DND-41 (cell line): ENCODE measurements at regions not wholly inside any gene's neighbourhood (a gene's known extent, or its start where the extent isn't known, plus 50 kb on each side); places are given as distances from the start of the nearest gene placed in this dataset.

Experiments used
- ATAC-seq: fragments of 200-7000 bp; cut with Tn5 transposase; 3 replicates; pipeline ENCODE4 v1.9.1; 2021; ENCODE audit warnings: low read depth; ENCODE audit not compliant: insufficient read depth
- DNase-seq: peaks from one replicate; pipeline ENCODE4 v3.0.0-alpha.2; 2020
- H2AFZ ChIP-seq: 2 replicates; pipeline ENCODE4 v1.6.0; 2012; ENCODE audit warnings: low read depth, low read length
- H3K27ac ChIP-seq: 2 replicates; pipeline ENCODE4 v1.5.1; 2012; ENCODE audit warnings: low read length, inconsistent platforms
- H3K27me3 ChIP-seq: fragments of 200-600 bp; sonication (generic); 2 replicates; pipeline ENCODE4 v1.6.0; 2012; ENCODE audit warnings: low read length, mild to moderate bottlenecking, inconsistent platforms; ENCODE audit not compliant: insufficient read depth, poor library complexity
- H3K36me3 ChIP-seq: 2 replicates; pipeline ENCODE4 v1.5.1; 2012; ENCODE audit warnings: low read length, inconsistent platforms; ENCODE audit not compliant: insufficient read depth
- H3K4me1 ChIP-seq: 2 replicates; pipeline ENCODE4 v1.5.1; 2012; ENCODE audit warnings: mild to moderate bottlenecking, low read length; ENCODE audit not compliant: insufficient read depth
- H3K4me2 ChIP-seq: 2 replicates; pipeline ENCODE4 v1.6.0; 2012; ENCODE audit warnings: mild to moderate bottlenecking, moderate library complexity, low read length, inconsistent platforms; ENCODE audit not compliant: insufficient read depth
- H3K4me3 ChIP-seq, 2 experiments: fragments of 200-600 bp in 1 of 2; shearing (Covaris generic) in 1 of 2; 2 replicates each; pipeline ENCODE4 v1.5.1; 2012 to 2016; ENCODE audit warnings: inconsistent platforms in 2 of 2, low read length in 2 of 2, mild to moderate bottlenecking in 2 of 2, low read depth in 1 of 2, moderate library complexity in 1 of 2
- H3K79me2 ChIP-seq: 2 replicates; pipeline ENCODE4 v1.6.0; 2012; ENCODE audit warnings: low read length, inconsistent platforms; ENCODE audit not compliant: insufficient read depth
- H3K9ac ChIP-seq: 2 replicates; pipeline ENCODE4 v1.6.0; 2012; ENCODE audit warnings: low read depth, mild to moderate bottlenecking, inconsistent platforms, low read length, moderate library complexity
- H3K9me3 ChIP-seq: 2 replicates; pipeline ENCODE4 v1.5.1; 2012; ENCODE audit warnings: low read length, moderate library complexity, mild to moderate bottlenecking, inconsistent platforms; ENCODE audit not compliant: insufficient read depth, severe bottlenecking
- H4K20me1 ChIP-seq: 2 replicates; pipeline ENCODE4 v1.6.0; 2012; ENCODE audit warnings: low read length; ENCODE audit not compliant: insufficient read depth
- EZH2 ChIP-seq: IDR thresholded peaks from 3 replicates; pipeline ENCODE4 v1.6.1; 2012; ENCODE audit warnings: borderline replicate concordance, low read depth, mild to moderate bottlenecking, moderate library complexity, low read length, inconsistent platforms; ENCODE audit not compliant: severe bottlenecking
- TF ChIP-seq, protein P1 (sequence below): IDR thresholded peaks from 2 replicates; pipeline ENCODE4 v1.5.1; 2012; ENCODE audit warnings: borderline replicate concordance, low read length, moderate library complexity, mild to moderate bottlenecking; ENCODE audit not compliant: poor library complexity, severe bottlenecking; ENCODE audit errors: extremely low read depth

DNA sequence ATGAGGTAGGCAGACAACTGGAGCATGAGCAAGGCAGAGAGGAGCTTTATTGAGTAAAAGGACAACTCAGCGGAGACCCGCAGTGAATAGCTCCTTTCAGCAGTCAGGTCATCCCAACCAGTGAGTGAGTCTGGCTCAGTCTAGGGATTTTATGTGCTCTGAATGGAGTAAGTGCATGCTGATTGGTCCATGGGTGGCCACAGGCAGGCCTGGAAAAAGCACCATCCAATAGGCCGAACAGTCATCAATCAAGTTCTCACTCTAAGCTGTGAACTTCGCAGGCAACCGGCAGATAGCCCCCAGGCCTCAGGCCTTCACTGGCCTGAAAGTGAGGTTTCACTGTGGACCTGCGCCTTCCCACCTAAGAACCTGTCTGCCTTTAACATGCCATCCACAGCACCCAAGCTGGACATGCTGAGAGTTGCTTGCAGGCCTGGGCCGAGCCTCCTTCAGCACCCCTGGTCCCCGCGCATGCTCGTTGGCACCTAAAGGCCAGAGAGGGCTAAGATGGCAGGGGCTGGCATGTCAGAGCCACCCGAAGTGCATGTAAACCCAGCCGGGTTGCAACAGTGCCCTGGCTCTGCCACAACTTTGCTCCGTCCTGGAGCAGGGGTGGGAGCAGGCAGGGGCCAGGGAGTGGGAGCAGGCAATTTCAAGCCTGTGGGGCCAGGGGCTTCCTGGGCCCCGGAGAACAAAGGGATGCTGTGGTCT lies 698.7 kb downstream of the SLITRK1 start:
- no peak for DNase-seq
- H3K4me3 ChIP-seq, result no peak overlapping the region
- no peak overlapping the region for H3K9ac ChIP-seq
- TF ChIP-seq, protein P1, sequence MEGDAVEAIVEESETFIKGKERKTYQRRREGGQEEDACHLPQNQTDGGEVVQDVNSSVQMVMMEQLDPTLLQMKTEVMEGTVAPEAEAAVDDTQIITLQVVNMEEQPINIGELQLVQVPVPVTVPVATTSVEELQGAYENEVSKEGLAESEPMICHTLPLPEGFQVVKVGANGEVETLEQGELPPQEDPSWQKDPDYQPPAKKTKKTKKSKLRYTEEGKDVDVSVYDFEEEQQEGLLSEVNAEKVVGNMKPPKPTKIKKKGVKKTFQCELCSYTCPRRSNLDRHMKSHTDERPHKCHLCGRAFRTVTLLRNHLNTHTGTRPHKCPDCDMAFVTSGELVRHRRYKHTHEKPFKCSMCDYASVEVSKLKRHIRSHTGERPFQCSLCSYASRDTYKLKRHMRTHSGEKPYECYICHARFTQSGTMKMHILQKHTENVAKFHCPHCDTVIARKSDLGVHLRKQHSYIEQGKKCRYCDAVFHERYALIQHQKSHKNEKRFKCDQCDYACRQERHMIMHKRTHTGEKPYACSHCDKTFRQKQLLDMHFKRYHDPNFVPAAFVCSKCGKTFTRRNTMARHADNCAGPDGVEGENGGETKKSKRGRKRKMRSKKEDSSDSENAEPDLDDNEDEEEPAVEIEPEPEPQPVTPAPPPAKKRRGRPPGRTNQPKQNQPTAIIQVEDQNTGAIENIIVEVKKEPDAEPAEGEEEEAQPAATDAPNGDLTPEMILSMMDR, result no peak
- no peak for TF ChIP-seq EZH2
- no peaks in the 10 kb centered on the region for H3K4me1 ChIP-seq
- H3K36me3 ChIP-seq, result no peaks in the 10 kb centered on the region
- H3K27me3 ChIP-seq, result no peaks in the 10 kb centered on the region
- no peak for ATAC-seq
- H4K20me1 ChIP-seq, result no peaks in the 10 kb centered on the region
- no peak overlapping the region for H3K27ac ChIP-seq
- no peak overlapping the region for H3K4me2 ChIP-seq
- no peak overlapping the region for H2AFZ ChIP-seq
- H3K9me3 ChIP-seq, result peaks cover 5% of the 10 kb centered on the region
- no peaks in the 10 kb centered on the region for H3K79me2 ChIP-seq

DNA sequence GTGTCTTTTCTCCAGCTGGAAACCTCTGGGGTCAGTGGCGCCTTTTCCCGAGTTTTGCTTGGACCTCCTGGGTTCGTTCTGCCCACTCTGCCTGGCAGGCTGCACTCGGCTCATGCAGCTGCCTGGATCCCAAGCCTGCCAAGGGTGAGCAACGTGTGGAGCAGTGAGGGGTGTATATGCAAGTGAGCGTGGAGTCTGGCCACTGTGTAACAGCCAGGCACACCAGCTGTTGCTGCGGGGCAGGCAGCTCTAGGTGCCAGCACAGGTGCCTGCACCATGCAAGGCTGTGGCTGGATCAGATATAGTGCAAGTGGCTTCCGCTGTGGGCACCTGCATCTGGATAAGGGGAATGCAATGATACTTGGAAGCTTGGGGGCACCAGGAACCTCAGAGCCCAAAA lies 699.4 kb downstream of the SLITRK1 start:
- no peak overlapping the region for H3K27ac ChIP-seq

GRCh38 chr13:83178008-83178407 lies 704.3 kb downstream of the SLITRK1 start:
- no peak for ATAC-seq
- Histone ChIP-seq H3K27ac (no peak overlapping the region), H3K4me3 (no peak overlapping the region), H3K4me1 (no peaks in the 10 kb centered on the region), H3K9me3 (no peaks in the 10 kb centered on the region), H3K4me2 (no peak overlapping the region), H2AFZ (no peak overlapping the region), H3K27me3 (no peaks in the 10 kb centered on the region), H3K9ac (no peak overlapping the region), H3K36me3 (no peaks in the 10 kb centered on the region), H4K20me1 (no peaks in the 10 kb centered on the region), H3K79me2 (no peaks in the 10 kb centered on the region)
- DNase-seq, result no peak
- TF ChIP-seq EZH2, result no peak
- TF ChIP-seq, protein P1, result no peak

More for the DNA sequence above, 699.4 kb downstream of the SLITRK1 start:
- H3K27me3 ChIP-seq, result no peaks in the 10 kb centered on the region
- TF ChIP-seq, protein P1, result no peak
- no peak for TF ChIP-seq EZH2
- no peaks in the 10 kb centered on the region for H3K79me2 ChIP-seq
- ATAC-seq (no peak), DNase-seq (no peak)
- H3K9ac ChIP-seq, result no peak overlapping the region
- peaks cover 5% of the 10 kb centered on the region for H3K9me3 ChIP-seq
- H3K4me3 ChIP-seq, result no peak overlapping the region
- no peak overlapping the region for H2AFZ ChIP-seq
- no peaks in the 10 kb centered on the region for H4K20me1 ChIP-seq
- H3K36me3 ChIP-seq, result no peaks in the 10 kb centered on the region
- no peak overlapping the region for H3K4me2 ChIP-seq
- H3K4me1 ChIP-seq, result no peaks in the 10 kb centered on the region

DNA sequence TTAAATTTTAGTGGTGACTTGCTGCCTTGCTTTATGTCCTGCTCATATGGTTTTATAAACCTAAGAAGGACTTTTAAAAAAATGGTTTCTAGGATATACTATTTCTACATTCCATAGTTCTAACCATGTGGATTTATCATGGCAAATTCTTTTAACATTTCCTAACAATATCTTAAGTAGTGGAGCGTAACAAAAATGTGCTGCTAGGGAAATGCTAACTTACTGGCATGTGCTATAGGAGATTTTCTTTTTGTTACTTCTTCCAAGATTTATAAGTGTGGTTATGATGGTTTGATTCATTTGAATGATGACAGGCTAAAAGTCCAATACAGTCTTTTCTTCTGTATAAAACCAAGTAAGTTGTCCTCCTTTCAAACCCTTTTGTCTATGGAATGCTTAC lies 713.7 kb downstream of the SLITRK1 start:
- H3K9me3 ChIP-seq, result no peaks in the 10 kb centered on the region
- no peak overlapping the region for H3K4me2 ChIP-seq
- H2AFZ ChIP-seq, result no peak overlapping the region
- H3K9ac ChIP-seq, result no peak overlapping the region
- H3K4me1 ChIP-seq, result no peaks in the 10 kb centered on the region
- H3K27ac ChIP-seq, result no peak overlapping the region
- no peaks in the 10 kb centered on the region for H3K36me3 ChIP-seq
- H4K20me1 ChIP-seq, result no peaks in the 10 kb centered on the region
- TF ChIP-seq, protein P1, result no peak
- no peak for TF ChIP-seq EZH2
- DNase-seq, result no peak
- H3K79me2 ChIP-seq, result no peaks in the 10 kb centered on the region
- no peak for ATAC-seq
- H3K27me3 ChIP-seq, result no peaks in the 10 kb centered on the region
- no peak overlapping the region for H3K4me3 ChIP-seq
